Retinal pigment epithelial cell (primary cell): ENCODE measurements at regions not wholly inside any gene's neighbourhood (a gene's known extent, or its start where the extent isn't known, plus 50 kb on each side); places are given as distances from the start of the nearest gene placed in this dataset.
A peak's percentile ranks its signal among the peaks of the same experiment; 100 is the strongest.

Source experiments
- DNase-seq: peaks from one replicate; pipeline ENCODE4 v3.0.0-alpha.2; 2010; ENCODE audit warnings: low read depth
- H3K4me3 ChIP-seq: 2 replicates; pipeline ENCODE4 v1.5.1; 2011; ENCODE audit warnings: mild to moderate bottlenecking, low read length, control low read depth, moderate library complexity
- CTCF ChIP-seq: conservative IDR thresholded peaks from 2 replicates; pipeline ENCODE4 v1.5.1; 2011; ENCODE audit warnings: low read depth, low read length, control low read depth, inconsistent platforms

- H3K4me3 ChIP-seq = no peak overlapping the region
- no peak for TF ChIP-seq CTCF
- DNase-seq = no peak
Observed at GRCh38 chr20:43843096-43843964, 71.3 kb upstream of the TOX2 start.

DNA sequence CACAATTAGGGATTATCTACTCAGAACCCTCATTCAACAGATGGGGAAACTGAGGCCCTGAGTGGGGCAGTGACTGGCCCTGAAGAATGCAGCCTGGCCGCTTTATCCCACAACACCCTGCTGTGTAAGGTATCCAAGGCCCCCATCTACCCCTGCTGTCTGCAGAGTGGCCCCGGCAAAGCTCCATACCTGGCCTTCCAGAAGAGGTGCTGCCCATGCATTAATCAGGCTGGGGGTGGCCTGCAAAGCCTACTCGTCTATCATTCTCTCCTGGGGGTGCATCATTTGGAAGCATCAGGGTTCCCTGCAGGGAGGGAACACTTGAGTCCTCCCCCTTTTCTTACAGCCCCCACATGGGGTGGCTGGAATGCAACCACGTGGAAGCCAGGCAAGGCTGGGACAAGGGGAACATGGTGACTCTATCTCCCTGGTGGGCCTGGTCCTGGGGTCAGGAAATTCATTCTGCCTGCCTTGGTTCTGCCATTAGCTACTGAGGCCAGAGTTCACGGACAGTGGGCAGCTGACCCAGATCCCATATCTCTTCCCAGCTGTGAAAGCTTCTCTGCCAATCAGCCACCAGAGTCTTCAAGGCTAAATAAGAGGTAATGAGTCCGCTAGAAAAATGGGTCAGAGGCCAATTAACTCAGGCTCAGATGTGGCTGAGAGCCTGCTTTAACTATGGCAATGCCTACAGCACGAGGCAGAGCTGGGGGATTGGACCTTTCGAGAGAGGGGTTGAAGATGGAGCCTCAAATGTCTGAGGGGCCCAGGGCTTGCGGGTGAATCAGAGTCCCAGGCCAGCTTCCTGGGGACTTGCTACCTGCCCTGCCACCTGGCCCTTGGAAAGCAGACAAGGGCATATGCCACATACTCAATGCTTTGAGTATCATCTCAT lies 72.3 kb upstream of the TOX2 start:
- no peak for TF ChIP-seq CTCF

DNA sequence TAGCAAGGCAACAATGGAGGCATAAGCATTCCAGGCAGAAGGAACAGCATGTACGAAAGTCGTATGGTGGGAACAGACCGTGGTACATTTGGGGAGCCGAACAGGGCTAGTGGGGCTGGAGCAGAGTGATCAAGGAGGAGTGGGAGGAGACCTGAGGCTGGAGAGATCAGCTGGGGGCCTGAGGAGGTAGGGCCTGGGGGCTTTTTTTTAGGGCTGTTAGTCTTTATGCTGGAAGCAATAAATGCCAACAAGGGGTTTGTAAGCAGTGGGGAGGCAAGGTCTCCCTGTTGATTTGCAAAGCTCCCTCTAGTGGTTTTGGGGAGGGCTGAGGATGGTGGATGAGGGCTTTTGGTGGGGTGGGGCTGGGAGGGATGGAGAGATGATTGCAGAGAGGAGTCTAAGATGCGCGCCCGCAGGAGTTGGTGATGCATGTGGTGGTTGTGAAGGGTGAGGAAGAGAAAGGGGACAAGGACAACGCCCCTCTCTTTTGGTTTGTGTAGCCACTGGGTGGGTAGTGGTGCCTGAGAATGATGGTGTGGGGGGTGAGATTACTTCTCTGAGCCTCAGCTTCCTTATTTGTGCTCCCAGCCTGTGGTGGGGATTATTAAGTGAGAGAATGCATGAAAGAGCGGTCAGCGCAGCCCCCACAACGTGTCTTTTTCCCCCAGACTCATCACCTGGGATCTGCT lies 74.1 kb upstream of the TOX2 start:
- peak; percentile 49 for TF ChIP-seq CTCF
- no peak for DNase-seq

More for the DNA sequence above, 72.3 kb upstream of the TOX2 start:
- no peak for DNase-seq
- H3K4me3 ChIP-seq = no peak overlapping the region

GRCh38 chr20:43839793-43840199 lies 74.9 kb upstream of the TOX2 start:
- H3K4me3 ChIP-seq = no peak overlapping the region
- no peak for TF ChIP-seq CTCF
- DNase-seq = no peak

More for the DNA sequence above, 74.1 kb upstream of the TOX2 start:
- H3K4me3 ChIP-seq = no peak overlapping the region

DNA sequence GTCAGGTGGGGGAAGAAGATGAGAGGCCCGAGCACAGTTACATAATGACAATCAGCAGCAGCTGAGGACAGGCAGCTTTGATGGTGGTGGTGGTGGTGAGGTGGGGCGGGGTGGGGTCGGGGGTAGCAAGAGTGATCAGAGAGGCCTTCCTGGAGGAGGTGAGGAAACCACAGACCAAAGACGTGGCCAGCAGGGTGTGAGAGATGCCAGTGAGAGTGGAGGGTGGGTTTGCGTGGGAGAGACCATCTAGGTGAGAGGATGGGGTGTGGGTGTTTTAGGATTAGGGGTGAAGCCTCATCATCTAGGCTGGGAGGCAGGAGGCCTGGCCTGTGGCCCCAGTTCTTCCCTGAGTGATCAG lies 76.0 kb upstream of the TOX2 start:
- DNase-seq = no peak
- H3K4me3 ChIP-seq = no peak overlapping the region
- TF ChIP-seq CTCF = no peak

- DNase-seq = no peak
- no peak overlapping the region for H3K4me3 ChIP-seq
- no peak for TF ChIP-seq CTCF
Observed at GRCh38 chr20:43837856-43838702, 76.6 kb upstream of the TOX2 start.
